CD4-positive, alpha-beta memory T cell (primary cell): ENCODE measurements at regions not wholly inside any gene's neighbourhood (a gene's known extent, or its start where the extent isn't known, plus 50 kb on each side); places are given as distances from the start of the nearest gene placed in this dataset.
"Not testable (repeated sequence)": the region's sequence is repeated elsewhere in the genome, so short reads cannot be mapped to it uniquely, and the experiment has no call there.

ENCODE experiments used
- CTCF ChIA-PET: fragments of 350-600 bp; sonication (Branson Sonifier 250); formaldehyde crosslinking; loops from one replicate; lab custom pipeline; 2021; ENCODE audit warnings: inconsistent platforms; ENCODE audit not compliant: partially characterized antibody; lab: Charles Lee
- POLR2A ChIA-PET: fragments of 350-600 bp; sonication (Branson Sonifier 250); formaldehyde crosslinking; loops from one replicate; lab custom pipeline; 2021; ENCODE audit not compliant: partially characterized antibody; lab: Charles Lee
- DNase-seq, 5 donors: peaks; one replicate each; pipeline versions ENCODE4 v3.0.0 to v3.0.0-alpha.2; 2020 to 2022; ENCODE audit warnings: mixed read lengths in 1 of 5
- H3K27ac ChIP-seq: one replicate; pipeline ENCODE4 v1.7.0; 2013; ENCODE audit warnings: low read depth, low read length
- H3K27me3 ChIP-seq: 2 replicates; pipeline ENCODE4 v1.7.0; 2013; ENCODE audit warnings: mild to moderate bottlenecking, low read length, moderate library complexity; ENCODE audit not compliant: insufficient read depth
- H3K36me3 ChIP-seq: 2 replicates; pipeline ENCODE4 v1.7.0; 2013; ENCODE audit warnings: mild to moderate bottlenecking, low read length, moderate library complexity; ENCODE audit not compliant: insufficient read depth
- H3K4me1 ChIP-seq: 2 replicates; pipeline ENCODE4 v1.7.0; 2013; ENCODE audit warnings: mild to moderate bottlenecking, low read length, moderate library complexity; ENCODE audit not compliant: insufficient read depth
- H3K4me3 ChIP-seq, 2 donors: one replicate each; pipeline ENCODE4 v1.7.0; 2013; ENCODE audit warnings: low read length in 2 of 2, mild to moderate bottlenecking in 1 of 2
- H3K9me3 ChIP-seq, 2 donors: one replicate each; pipeline ENCODE4 v1.7.0; 2013; ENCODE audit warnings: low read length in 2 of 2, control low read depth in 1 of 2; ENCODE audit not compliant: control insufficient read depth in 1 of 2
- H3K27ac Mint-ChIP-seq, 7 donors: one replicate each; pipeline ENCODE4 v1.8.0; 2020 to 2021; ENCODE audit warnings: mixed read lengths in 7 of 7, mild to moderate bottlenecking in 6 of 7, inconsistent platforms in 3 of 7, moderate library complexity in 3 of 7
- H3K27me3 Mint-ChIP-seq, 2 donors: one replicate each; pipeline ENCODE4 v1.8.0; 2020 to 2021; ENCODE audit warnings: mixed read lengths in 2 of 2
- H3K36me3 Mint-ChIP-seq, 2 donors: one replicate each; pipeline ENCODE4 v1.8.0; 2020 to 2021; ENCODE audit warnings: mixed read lengths in 2 of 2, inconsistent platforms in 1 of 2, mild to moderate bottlenecking in 1 of 2
- H3K4me1 Mint-ChIP-seq, 4 donors: one replicate each; pipeline ENCODE4 v1.8.0; 2020 to 2021; ENCODE audit warnings: mixed read lengths in 4 of 4, mild to moderate bottlenecking in 1 of 4
- H3K4me3 Mint-ChIP-seq, 8 donors: one replicate each; pipeline ENCODE4 v1.8.0; 2020 to 2021; ENCODE audit warnings: mixed read lengths in 8 of 8, mild to moderate bottlenecking in 7 of 8, moderate library complexity in 6 of 8, inconsistent platforms in 3 of 8
- H3K9me3 Mint-ChIP-seq, 8 donors: one replicate each; pipeline ENCODE4 v1.8.0; 2020 to 2021; ENCODE audit warnings: mixed read lengths in 8 of 8, mild to moderate bottlenecking in 5 of 8, inconsistent platforms in 3 of 8, moderate library complexity in 1 of 8
- intact Hi-C: fragments of 100-400 bp; cut with micrococcal nuclease; formaldehyde crosslinking; loops from one replicate; pipeline ENCODE4 v1.15.1; 2023

DNA sequence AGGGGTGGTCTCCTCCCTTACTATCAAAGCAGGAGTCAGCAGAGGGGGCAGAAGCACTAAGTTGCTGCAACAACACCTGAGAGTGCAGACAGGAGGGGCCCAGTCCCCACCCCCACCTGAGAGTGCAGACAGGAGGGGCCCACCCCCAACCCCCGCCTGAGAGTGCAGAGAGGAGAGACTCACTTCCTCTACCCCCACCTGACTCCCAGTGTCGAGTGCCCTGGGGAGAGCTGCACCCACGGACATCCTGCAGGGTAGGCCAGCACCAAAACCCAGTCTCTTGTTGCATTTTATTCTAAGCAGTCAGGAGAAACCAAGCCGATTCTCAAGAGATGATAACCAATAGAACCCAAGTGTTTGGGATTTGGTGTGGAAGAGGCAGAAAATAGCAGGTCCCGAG lies 78.4 kb downstream of the NAPG start:
- Mint-ChIP-seq H3K27ac (no peak overlapping the region), H3K9me3 (peaks cover 2 to 25% (median 20%) of the 10 kb centered on the region in 8 donors)
- H3K27me3 ChIP-seq: no peaks in the 10 kb centered on the region

GRCh38 chr18:10606881-10607280 lies 81.1 kb downstream of the NAPG start:
- H3K4me3 Mint-ChIP-seq, H3K9me3 ChIP-seq, POLR2A ChIA-PET, H3K4me3 ChIP-seq, H3K4me1 Mint-ChIP-seq, H3K27me3 Mint-ChIP-seq, DNase-seq, H3K27ac ChIP-seq, H3K27me3 ChIP-seq, H3K4me1 ChIP-seq, intact Hi-C loops, H3K36me3 Mint-ChIP-seq, H3K36me3 ChIP-seq, CTCF ChIA-PET: not testable (repeated sequence)
- Mint-ChIP-seq H3K27ac (peak overlapping the region in 1 of 7 donors; percentile 46), H3K9me3 (peaks cover 2 to 25% (median 19%) of the 10 kb centered on the region in 8 donors)

More for the DNA sequence above, 78.4 kb downstream of the NAPG start:
- ChIA-PET POLR2A (no interaction called here), CTCF (no interaction called here)
- Histone ChIP-seq H3K27ac (no peak overlapping the region), H3K4me3 (no peak overlapping the region), H3K36me3 (no peaks in the 10 kb centered on the region), H3K9me3 (no peaks in the 10 kb centered on the region), H3K4me1 (no peaks in the 10 kb centered on the region)
- DNase-seq: no peak
- peaks cover 0 to 7% of the 10 kb centered on the region in 2 donors for H3K36me3 Mint-ChIP-seq
- peaks cover 0 to 2% of the 10 kb centered on the region in 2 donors for H3K27me3 Mint-ChIP-seq
- H3K4me1 Mint-ChIP-seq: peaks cover 0 to 2% (median 0%) of the 10 kb centered on the region in 4 donors
- intact Hi-C loops: no loop called here
- H3K4me3 Mint-ChIP-seq: no peak overlapping the region

DNA sequence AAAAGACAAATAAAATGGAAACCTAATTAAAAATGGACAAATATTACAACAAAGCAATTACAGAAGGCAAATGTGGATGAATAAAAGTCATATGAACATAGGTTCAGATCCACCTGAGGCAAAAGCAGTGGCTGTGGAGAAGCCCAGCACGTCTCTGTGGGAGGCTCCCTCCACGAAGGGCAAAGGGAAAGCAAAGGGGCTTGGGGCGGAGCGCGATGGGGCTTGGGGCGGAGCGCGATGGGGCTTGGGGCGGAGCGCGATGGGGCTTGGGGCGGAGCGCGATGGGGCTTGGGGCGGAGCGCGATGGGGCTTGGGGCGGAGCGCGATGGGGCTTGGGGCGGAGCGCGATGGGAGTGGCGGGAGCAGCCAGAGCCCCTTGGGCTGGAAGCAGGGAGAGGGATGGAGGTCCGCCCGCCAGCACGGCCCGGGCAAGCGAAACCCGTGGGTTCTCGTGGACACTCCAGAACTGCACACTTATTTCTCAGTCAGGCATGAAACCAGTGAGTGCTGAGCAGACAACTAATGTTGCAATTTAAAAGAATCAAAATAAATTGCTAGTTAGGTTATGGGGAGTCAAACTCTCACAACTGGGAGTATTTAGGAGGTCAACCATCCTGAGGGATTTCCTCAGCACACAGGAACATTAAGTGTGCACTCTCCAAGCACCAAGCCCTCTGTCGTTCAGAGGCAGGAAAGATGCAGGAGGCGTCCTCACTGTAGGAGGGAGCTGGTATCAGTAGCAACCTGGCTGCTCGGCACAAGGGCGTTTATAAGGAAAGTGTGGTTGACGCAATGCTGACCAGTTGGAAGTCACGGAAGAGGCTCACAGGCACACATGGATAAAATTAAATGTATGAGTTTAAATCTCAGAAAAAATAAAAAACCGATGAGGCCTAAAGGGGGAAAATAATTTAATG lies 81.8 kb downstream of the NAPG start:
- CTCF ChIA-PET, H3K36me3 ChIP-seq, H3K4me3 ChIP-seq, H3K4me3 Mint-ChIP-seq, H3K27me3 Mint-ChIP-seq, H3K36me3 Mint-ChIP-seq, H3K27ac Mint-ChIP-seq, H3K27me3 ChIP-seq, H3K4me1 Mint-ChIP-seq, H3K27ac ChIP-seq, intact Hi-C loops, POLR2A ChIA-PET, H3K9me3 ChIP-seq, H3K4me1 ChIP-seq, DNase-seq: not testable (repeated sequence)
- peaks cover 2 to 23% (median 18%) of the 10 kb centered on the region in 8 donors for H3K9me3 Mint-ChIP-seq

GRCh38 chr18:10608450-10608849 lies 82.6 kb downstream of the NAPG start:
- H3K9me3 ChIP-seq, H3K27ac ChIP-seq, H3K27me3 Mint-ChIP-seq, H3K4me3 ChIP-seq, H3K27ac Mint-ChIP-seq, H3K36me3 Mint-ChIP-seq, H3K4me3 Mint-ChIP-seq, H3K4me1 Mint-ChIP-seq, H3K4me1 ChIP-seq, POLR2A ChIA-PET, CTCF ChIA-PET, H3K27me3 ChIP-seq, H3K36me3 ChIP-seq, intact Hi-C loops: not testable (repeated sequence)
- peak in 2 of 5 donors; percentile 8 to 15 for DNase-seq
- peaks cover 0 to 14% (median 12%) of the 10 kb centered on the region in 8 donors for H3K9me3 Mint-ChIP-seq

- H3K27me3 Mint-ChIP-seq, intact Hi-C loops: not testable (repeated sequence)
Observed at GRCh38 chr18:10609046-10609445, 83.2 kb downstream of the NAPG start.

DNA sequence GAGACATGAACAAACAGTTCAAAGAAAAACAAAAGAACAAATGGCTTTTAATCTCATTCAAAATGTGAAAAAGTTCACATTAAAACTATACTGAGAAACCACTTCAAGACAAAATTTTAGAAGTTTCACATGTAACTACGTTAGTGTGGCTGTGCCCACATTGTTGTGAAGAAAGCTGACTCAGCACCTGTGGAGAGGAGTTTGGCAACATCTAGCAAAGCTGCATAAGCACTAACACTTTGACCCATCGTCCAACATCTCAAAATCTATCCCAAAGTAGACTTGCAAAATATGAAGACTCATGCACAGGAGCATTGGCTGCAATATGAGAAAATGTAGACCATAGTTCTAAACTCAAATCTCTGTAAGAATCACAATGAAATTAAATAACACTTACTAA lies 87.4 kb downstream of the NAPG start:
- H3K9me3 Mint-ChIP-seq, H3K4me1 Mint-ChIP-seq, CTCF ChIA-PET, DNase-seq, H3K9me3 ChIP-seq, POLR2A ChIA-PET, intact Hi-C loops, H3K36me3 ChIP-seq, H3K27ac ChIP-seq, H3K4me3 ChIP-seq, H3K27me3 ChIP-seq, H3K27me3 Mint-ChIP-seq, H3K4me1 ChIP-seq, H3K36me3 Mint-ChIP-seq, H3K4me3 Mint-ChIP-seq: not testable (repeated sequence)
- peak overlapping the region in 1 of 7 donors; percentile 12 for H3K27ac Mint-ChIP-seq

More at GRCh38 chr18:10609046-10609445, 83.2 kb downstream of the NAPG start:
- POLR2A ChIA-PET, H3K36me3 ChIP-seq, H3K4me3 ChIP-seq, H3K27ac ChIP-seq, H3K4me1 Mint-ChIP-seq, H3K27me3 ChIP-seq, H3K4me3 Mint-ChIP-seq, H3K9me3 Mint-ChIP-seq, H3K9me3 ChIP-seq, DNase-seq, CTCF ChIA-PET, H3K4me1 ChIP-seq, H3K36me3 Mint-ChIP-seq: not testable (repeated sequence)
- peak overlapping the region in 1 of 7 donors; percentile 53 for H3K27ac Mint-ChIP-seq

DNA sequence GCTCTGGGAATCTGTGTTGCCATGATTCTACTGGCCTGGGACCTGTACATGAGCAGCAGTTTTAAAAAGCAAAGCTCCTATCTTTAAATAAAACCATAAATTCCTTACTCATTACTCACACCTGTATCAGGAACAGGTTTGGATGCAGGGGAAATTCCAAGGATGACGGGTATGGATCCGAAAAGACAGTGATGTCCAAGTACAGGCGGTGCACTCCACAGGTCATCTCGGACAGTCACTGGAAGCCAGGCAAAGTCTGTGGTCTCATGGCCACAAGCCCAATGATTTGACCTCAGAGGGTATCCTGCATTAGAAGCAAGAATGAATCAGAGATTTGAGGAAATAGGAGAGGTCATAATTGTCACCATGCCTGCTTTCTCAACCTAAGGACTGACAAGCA lies 90.9 kb downstream of the NAPG start:
- DNase-seq, H3K4me1 Mint-ChIP-seq, CTCF ChIA-PET, H3K9me3 ChIP-seq, H3K4me1 ChIP-seq, H3K27me3 ChIP-seq, H3K9me3 Mint-ChIP-seq, intact Hi-C loops, H3K4me3 Mint-ChIP-seq, H3K4me3 ChIP-seq, POLR2A ChIA-PET, H3K36me3 ChIP-seq, H3K27me3 Mint-ChIP-seq, H3K36me3 Mint-ChIP-seq, H3K27ac ChIP-seq, H3K27ac Mint-ChIP-seq: not testable (repeated sequence)
